Femur (tissue), 1 donor: ENCODE measurements at regions not wholly inside any gene's neighbourhood (a gene's known extent, or its start where the extent isn't known, plus 50 kb on each side); places are given as distances from the start of the nearest gene placed in this dataset.

ENCODE experiments used
- DNase-seq: peaks from one replicate; pipeline ENCODE4 v3.0.0-alpha.2; 2017

- no peak for DNase-seq
Measured at GRCh38 chr13:62643799-62644524, 1228.3 kb upstream of the PCDH20 start.

GRCh38 chr13:62643007-62643483 lies 1227.4 kb upstream of the PCDH20 start:
- DNase-seq = no peak

- no peak for DNase-seq
Measured at GRCh38 chr13:62635161-62635560, 1219.5 kb upstream of the PCDH20 start.

GRCh38 chr13:62633448-62633847 lies 1217.8 kb upstream of the PCDH20 start:
- DNase-seq = no peak

- no peak for DNase-seq
Measured at GRCh38 chr13:62631619-62632018, 1216.0 kb upstream of the PCDH20 start.

GRCh38 chr13:62631124-62631523 lies 1215.5 kb upstream of the PCDH20 start:
- no peak for DNase-seq

GRCh38 chr13:62629618-62630017 lies 1214.0 kb upstream of the PCDH20 start:
- no peak for DNase-seq

GRCh38 chr13:62627226-62627625 lies 1211.6 kb upstream of the PCDH20 start:
- DNase-seq = no peak

- no peak for DNase-seq
Measured at GRCh38 chr13:62626771-62627170, 1211.1 kb upstream of the PCDH20 start.

- DNase-seq = peak; percentile 30
Measured at GRCh38 chr13:62625214-62625881, 1209.7 kb upstream of the PCDH20 start.

GRCh38 chr13:62613819-62614218 lies 1198.2 kb upstream of the PCDH20 start:
- DNase-seq = no peak

- no peak for DNase-seq
Measured at GRCh38 chr13:62611343-62611742, 1195.7 kb upstream of the PCDH20 start.

- no peak for DNase-seq
Measured at GRCh38 chr13:62598708-62599107, 1183.1 kb upstream of the PCDH20 start.

GRCh38 chr13:62595976-62596375 lies 1180.3 kb upstream of the PCDH20 start:
- no peak for DNase-seq

GRCh38 chr13:62593804-62594203 lies 1178.2 kb upstream of the PCDH20 start:
- DNase-seq = no peak

GRCh38 chr13:62583466-62583865 lies 1167.8 kb upstream of the PCDH20 start:
- DNase-seq = no peak

GRCh38 chr13:62578402-62578801 lies 1162.8 kb upstream of the PCDH20 start:
- no peak for DNase-seq

GRCh38 chr13:62564770-62565169 lies 1149.1 kb upstream of the PCDH20 start:
- DNase-seq = no peak

GRCh38 chr13:62563251-62563650 lies 1147.6 kb upstream of the PCDH20 start:
- no peak for DNase-seq

- no peak for DNase-seq
Measured at GRCh38 chr13:62556978-62557377, 1141.3 kb upstream of the PCDH20 start.

- no peak for DNase-seq
Measured at GRCh38 chr13:62551588-62551987, 1135.9 kb upstream of the PCDH20 start.

GRCh38 chr13:62544928-62545327 lies 1129.3 kb upstream of the PCDH20 start:
- no peak for DNase-seq

GRCh38 chr13:62537593-62537992 lies 1121.9 kb upstream of the PCDH20 start:
- no peak for DNase-seq

- no peak for DNase-seq
Measured at GRCh38 chr13:62525652-62526051, 1110.0 kb upstream of the PCDH20 start.

- DNase-seq = no peak
Measured at GRCh38 chr13:62524498-62524897, 1108.8 kb upstream of the PCDH20 start.
